ENCODE measurements at regions not wholly inside any gene's neighbourhood (a gene's known extent, or its start where the extent isn't known, plus 50 kb on each side); places are given as distances from the start of the nearest gene placed in this dataset.
"Not testable (repeated sequence)": the region's sequence is repeated elsewhere in the genome, so short reads cannot be mapped to it uniquely, and the experiment has no call there.

DNA sequence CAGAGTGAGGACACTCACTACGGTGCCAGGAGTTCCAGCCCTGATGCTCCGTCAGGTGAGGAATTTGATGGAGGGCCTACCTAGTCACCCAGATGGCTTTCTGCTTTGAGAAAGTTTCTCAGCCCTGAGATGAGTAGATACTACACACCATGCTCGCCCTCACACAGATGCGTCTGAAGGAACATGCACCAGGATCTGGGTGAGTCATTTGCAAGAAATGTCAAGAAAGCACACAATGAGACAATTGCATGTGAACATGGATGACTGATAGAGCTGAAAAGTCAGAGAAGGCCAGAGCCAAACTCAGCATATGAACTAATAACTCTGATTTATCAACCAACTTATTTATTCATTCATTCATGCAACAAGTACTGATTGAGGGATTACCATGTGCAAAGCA, 483.9 kb downstream of the OMA1 start:
- no peaks in the 10 kb centered on the region for H3K36me3 Mint-ChIP-seq
- H3K27me3 Mint-ChIP-seq = no peaks in the 10 kb centered on the region
- no peaks in the 10 kb centered on the region for H3K4me1 Mint-ChIP-seq
- H3K9me3 Mint-ChIP-seq = no peaks in the 10 kb centered on the region
- CTCF ChIA-PET = no interaction called here
- no peak overlapping the region for H3K27ac Mint-ChIP-seq
- no peak for DNase-seq
- no peak overlapping the region for H3K4me3 Mint-ChIP-seq

GRCh38 chr1:58060559-58061170, 485.9 kb downstream of the OMA1 start:
- no peaks in the 10 kb centered on the region for H3K4me1 Mint-ChIP-seq
- no peak overlapping the region for H3K27ac Mint-ChIP-seq
- H3K27me3 Mint-ChIP-seq = no peaks in the 10 kb centered on the region
- H3K9me3 Mint-ChIP-seq = no peaks in the 10 kb centered on the region
- no peak for DNase-seq
- H3K36me3 Mint-ChIP-seq = no peaks in the 10 kb centered on the region
- CTCF ChIA-PET = no interaction called here
- no peak overlapping the region for H3K4me3 Mint-ChIP-seq

GRCh38 chr1:58059789-58060188, 486.7 kb downstream of the OMA1 start:
- no peak for DNase-seq

GRCh38 chr1:58058323-58058722, 488.2 kb downstream of the OMA1 start:
- H3K27ac Mint-ChIP-seq = no peak overlapping the region
- CTCF ChIA-PET = interaction anchor here (1.6 kb wide), 1 partner anchor 13 kb away, joined by 3 read pairs; no protein-coding TSS in a partner anchor
- no peak for DNase-seq
- H3K4me3 Mint-ChIP-seq = no peak overlapping the region
- H3K36me3 Mint-ChIP-seq = no peaks in the 10 kb centered on the region
- no peaks in the 10 kb centered on the region for H3K4me1 Mint-ChIP-seq
- H3K27me3 Mint-ChIP-seq = no peaks in the 10 kb centered on the region
- no peaks in the 10 kb centered on the region for H3K9me3 Mint-ChIP-seq

More at GRCh38 chr1:58059789-58060188, 486.7 kb downstream of the OMA1 start:
- Mint-ChIP-seq H3K4me1 (no peaks in the 10 kb centered on the region), H3K36me3 (no peaks in the 10 kb centered on the region), H3K4me3 (no peak overlapping the region), H3K27ac (no peak overlapping the region), H3K9me3 (no peaks in the 10 kb centered on the region), H3K27me3 (no peaks in the 10 kb centered on the region)
- CTCF ChIA-PET = no interaction called here

DNA sequence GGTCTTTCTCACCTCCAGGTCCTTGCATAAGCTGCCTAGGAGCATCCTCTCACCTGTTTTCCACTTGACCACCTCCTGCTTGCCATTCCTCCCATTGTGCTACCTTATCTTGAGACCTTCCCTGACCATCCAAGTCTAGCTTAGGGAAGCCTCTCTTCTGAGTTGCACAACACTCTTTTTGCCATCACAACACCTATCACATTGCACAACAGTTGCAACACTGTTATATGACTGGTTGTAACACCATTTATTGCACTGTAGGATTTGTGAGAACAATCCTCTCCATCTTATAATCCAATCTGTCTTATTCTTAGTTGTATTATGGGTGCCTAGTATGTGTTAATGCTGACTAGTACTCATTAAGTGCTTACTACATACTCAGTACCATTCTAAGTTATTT, 488.7 kb downstream of the OMA1 start:
- CTCF ChIA-PET = interaction anchor here (1.6 kb wide), 1 partner anchor 13 kb away, joined by 3 read pairs; no protein-coding TSS in a partner anchor
- Mint-ChIP-seq H3K4me1 (no peaks in the 10 kb centered on the region), H3K36me3 (no peaks in the 10 kb centered on the region), H3K9me3 (peaks cover 2% of the 10 kb centered on the region), H3K4me3 (no peak overlapping the region), H3K27me3 (no peaks in the 10 kb centered on the region), H3K27ac (no peak overlapping the region)
- no peak for DNase-seq

- H3K4me3 Mint-ChIP-seq, H3K36me3 Mint-ChIP-seq, H3K4me1 Mint-ChIP-seq, H3K27ac Mint-ChIP-seq, DNase-seq, CTCF ChIA-PET, H3K9me3 Mint-ChIP-seq, H3K27me3 Mint-ChIP-seq: not testable (repeated sequence)
Measured at GRCh38 chr1:58051187-58051586, 495.3 kb downstream of the OMA1 start.

DNA sequence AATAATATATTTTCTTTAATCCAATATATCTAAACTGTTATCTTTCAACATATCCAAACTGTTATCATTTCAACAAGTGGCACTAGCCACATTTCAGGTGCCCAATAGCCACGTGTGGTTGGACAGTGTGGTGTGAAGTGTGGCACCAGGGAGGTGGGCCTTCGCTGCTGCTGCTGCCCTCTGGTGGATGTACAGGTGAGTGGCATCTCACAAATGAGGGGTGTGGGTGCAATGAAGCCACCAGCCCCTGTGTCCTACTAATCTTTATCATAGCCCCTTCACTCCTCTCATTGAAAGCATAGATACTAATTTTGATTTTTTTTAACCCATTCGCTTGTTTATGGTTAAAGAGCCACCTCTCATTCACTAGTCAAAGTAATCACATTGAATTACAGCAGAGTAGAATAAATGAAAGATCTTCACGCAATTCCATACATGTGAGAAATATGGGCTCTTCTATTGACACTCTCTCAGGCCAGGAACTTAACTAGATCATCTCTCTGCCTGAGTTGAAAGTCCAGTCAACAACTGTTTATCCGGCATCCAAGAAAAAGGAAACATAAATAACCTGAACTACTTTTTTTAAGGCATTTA, 499.2 kb downstream of the OMA1 start:
- no peak overlapping the region for H3K27ac Mint-ChIP-seq
- H3K4me1 Mint-ChIP-seq = no peaks in the 10 kb centered on the region
- H3K27me3 Mint-ChIP-seq = no peaks in the 10 kb centered on the region
- CTCF ChIA-PET = interaction anchor here (0.7 to 1.7 kb wide), 3 partner anchors 24 to 1215 kb away, joined by 3 to 6 read pairs (median 3); no protein-coding TSS in a partner anchor
- H3K4me3 Mint-ChIP-seq = no peak overlapping the region
- H3K36me3 Mint-ChIP-seq = no peaks in the 10 kb centered on the region
- H3K9me3 Mint-ChIP-seq = no peaks in the 10 kb centered on the region
- DNase-seq = peak; percentile 41

DNA sequence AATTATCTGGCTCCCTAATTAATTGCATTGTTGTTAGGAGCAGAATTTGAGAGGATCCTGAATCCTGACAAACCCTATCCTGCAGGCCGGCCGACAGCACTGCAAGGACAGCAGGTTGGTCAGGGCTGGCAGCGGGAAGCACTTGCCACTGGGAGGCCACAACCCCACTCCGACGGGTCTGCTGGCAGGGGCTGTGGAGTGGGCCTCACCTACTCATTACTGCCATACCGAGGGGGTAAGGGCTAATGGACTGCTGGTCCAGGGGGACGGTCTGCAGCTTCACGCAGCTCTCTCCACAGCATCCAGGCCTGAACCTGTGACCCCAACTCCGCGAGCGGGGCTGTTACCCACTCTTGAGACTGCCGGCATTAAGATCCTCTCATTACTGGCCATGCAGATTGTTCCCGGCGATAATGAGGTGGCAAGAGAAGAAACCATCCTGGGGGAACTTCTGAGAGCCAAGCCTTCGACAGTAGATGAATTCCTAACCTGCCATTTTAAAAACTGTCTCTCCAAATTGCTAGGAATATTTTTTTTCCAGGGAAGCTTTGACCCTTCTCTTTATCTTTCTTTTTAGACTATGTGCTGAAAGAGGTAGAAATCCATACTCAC, 501.3 kb downstream of the OMA1 start:
- CTCF ChIA-PET = interaction anchor here (1.2 to 1.5 kb wide), 2 partner anchors 9 to 12 kb away, joined by 3 to 6 read pairs; no protein-coding TSS in a partner anchor
- Mint-ChIP-seq H3K27me3 (no peaks in the 10 kb centered on the region), H3K36me3 (no peaks in the 10 kb centered on the region), H3K27ac (no peak overlapping the region), H3K4me1 (no peaks in the 10 kb centered on the region), H3K4me3 (no peak overlapping the region), H3K9me3 (no peaks in the 10 kb centered on the region)
- no peak for DNase-seq

DNA sequence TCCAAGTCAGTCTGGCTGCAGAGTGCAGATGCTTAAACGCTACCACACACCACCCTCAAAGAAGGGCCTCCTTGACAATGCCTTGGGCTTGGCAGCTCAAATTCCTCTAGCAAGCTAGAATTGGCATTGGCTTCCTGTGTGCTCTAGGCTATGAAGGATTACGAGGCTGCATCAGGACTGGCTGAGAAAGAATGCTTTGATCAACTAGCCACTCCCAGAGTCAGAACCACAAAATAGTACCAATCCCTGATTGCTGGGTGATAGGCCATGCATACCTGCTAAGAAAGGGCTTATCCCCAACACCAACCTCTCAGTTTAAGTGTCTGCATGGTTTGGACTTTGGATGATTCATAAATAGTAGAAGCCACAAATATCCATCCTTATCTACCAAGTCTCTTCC, 504.9 kb downstream of the OMA1 start:
- H3K27ac Mint-ChIP-seq = no peak overlapping the region
- no peaks in the 10 kb centered on the region for H3K9me3 Mint-ChIP-seq
- H3K4me3 Mint-ChIP-seq = no peak overlapping the region
- no peaks in the 10 kb centered on the region for H3K27me3 Mint-ChIP-seq
- DNase-seq = no peak
- CTCF ChIA-PET = no interaction called here
- H3K4me1 Mint-ChIP-seq = no peaks in the 10 kb centered on the region
- no peaks in the 10 kb centered on the region for H3K36me3 Mint-ChIP-seq

GRCh38 chr1:58038574-58038973, 508.0 kb downstream of the OMA1 start:
- no peaks in the 10 kb centered on the region for H3K36me3 Mint-ChIP-seq
- H3K27me3 Mint-ChIP-seq = no peaks in the 10 kb centered on the region
- DNase-seq = no peak
- H3K27ac Mint-ChIP-seq = no peak overlapping the region
- no peaks in the 10 kb centered on the region for H3K9me3 Mint-ChIP-seq
- H3K4me3 Mint-ChIP-seq = no peak overlapping the region
- CTCF ChIA-PET = no interaction called here
- no peaks in the 10 kb centered on the region for H3K4me1 Mint-ChIP-seq

- no peak overlapping the region for H3K4me3 Mint-ChIP-seq
- CTCF ChIA-PET = interaction anchor here (1.7 kb wide), 1 partner anchor 11 kb away, joined by 6 read pairs; no protein-coding TSS in a partner anchor
- no peak overlapping the region for H3K27ac Mint-ChIP-seq
- H3K4me1 Mint-ChIP-seq = no peaks in the 10 kb centered on the region
- DNase-seq = no peak
- no peaks in the 10 kb centered on the region for H3K9me3 Mint-ChIP-seq
- H3K36me3 Mint-ChIP-seq = no peaks in the 10 kb centered on the region
- peaks cover 11% of the 10 kb centered on the region for H3K27me3 Mint-ChIP-seq
Measured at GRCh38 chr1:58035523-58035922, 511.0 kb downstream of the OMA1 start.

- Mint-ChIP-seq H3K4me1 (no peaks in the 10 kb centered on the region), H3K36me3 (no peaks in the 10 kb centered on the region), H3K4me3 (no peak overlapping the region), H3K27ac (no peak overlapping the region), H3K9me3 (no peaks in the 10 kb centered on the region), H3K27me3 (peaks cover 11% of the 10 kb centered on the region)
- CTCF ChIA-PET = no interaction called here
- no peak for DNase-seq
Measured at GRCh38 chr1:58033311-58033710, 513.2 kb downstream of the OMA1 start.

GRCh38 chr1:58032611-58033073, 513.9 kb downstream of the OMA1 start:
- Mint-ChIP-seq H3K36me3 (no peaks in the 10 kb centered on the region), H3K27ac (no peak overlapping the region), H3K4me1 (no peaks in the 10 kb centered on the region), H3K4me3 (no peak overlapping the region), H3K9me3 (no peaks in the 10 kb centered on the region), H3K27me3 (peaks cover 11% of the 10 kb centered on the region)
- DNase-seq = no peak
- CTCF ChIA-PET = no interaction called here

- peaks cover 11% of the 10 kb centered on the region for H3K27me3 Mint-ChIP-seq
Measured at GRCh38 chr1:58031416-58031815, 515.1 kb downstream of the OMA1 start.

DNA sequence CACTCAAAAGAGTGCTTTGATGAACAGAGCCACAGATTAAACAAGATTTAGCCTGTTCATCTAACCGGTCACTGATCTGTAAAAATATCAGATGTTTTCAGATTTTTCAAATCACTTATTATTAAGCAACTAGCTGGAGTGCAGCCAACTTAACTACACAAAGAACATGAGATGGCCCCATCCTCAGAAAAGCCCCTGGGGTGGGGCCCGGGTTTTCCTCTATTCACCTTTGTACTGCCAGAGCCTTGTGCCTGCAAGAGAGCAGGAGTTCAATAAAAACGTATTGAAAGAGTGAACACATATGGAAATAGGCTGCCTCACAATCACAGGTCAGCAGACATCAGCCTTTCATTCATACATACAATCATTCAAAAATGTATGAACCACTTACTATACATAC, 516.1 kb downstream of the OMA1 start:
- H3K27ac Mint-ChIP-seq = no peak overlapping the region
- H3K9me3 Mint-ChIP-seq = no peaks in the 10 kb centered on the region
- DNase-seq = no peak
- no peaks in the 10 kb centered on the region for H3K36me3 Mint-ChIP-seq
- no peak overlapping the region for H3K4me3 Mint-ChIP-seq
- H3K4me1 Mint-ChIP-seq = no peaks in the 10 kb centered on the region
- H3K27me3 Mint-ChIP-seq = peaks cover 11% of the 10 kb centered on the region
- CTCF ChIA-PET = no interaction called here

More at GRCh38 chr1:58031416-58031815, 515.1 kb downstream of the OMA1 start:
- CTCF ChIA-PET = interaction anchor here (0.5 kb wide), 1 partner anchor 361 kb away, joined by 3 read pairs; no protein-coding TSS in a partner anchor
- Mint-ChIP-seq H3K4me3 (no peak overlapping the region), H3K27ac (no peak overlapping the region), H3K9me3 (no peaks in the 10 kb centered on the region), H3K4me1 (no peaks in the 10 kb centered on the region), H3K36me3 (no peaks in the 10 kb centered on the region)
- no peak for DNase-seq
